ENCODE measurements at regions not wholly inside any gene's neighbourhood (a gene's known extent, or its start where the extent isn't known, plus 50 kb on each side); places are given as distances from the start of the nearest gene placed in this dataset.
A peak's percentile ranks its signal among the peaks of the same experiment; 100 is the strongest.

- H3K36me3 ChIP-seq (ENCODE audit: control insufficient read depth, insufficient read depth, low read length) = no peaks in the 10 kb centered on the region
- Mint-ChIP-seq H3K9me3 (peaks cover 0 to 1% (median 0%) of the 10 kb centered on the region in 7 donors), H3K4me3 (no peak overlapping the region), H3K36me3 (no peaks in the 10 kb centered on the region), H3K4me1 (peaks cover 0 to 2% (median 0%) of the 10 kb centered on the region in 4 donors), H3K27me3 (peaks cover 4% of the 10 kb centered on the region), H3K27ac (no peak overlapping the region)
- ATAC-seq (ENCODE audit: low read depth in 2 of 2) (no peak), DNase-seq (no peak)
- H3K4me3 ChIP-seq (ENCODE audit: low read depth, low read length) = no peak overlapping the region
- H3K9me3 ChIP-seq (ENCODE audit: control insufficient read depth in 2 of 2, low read length in 2 of 2) = no peaks in the 10 kb centered on the region
- no peaks in the 10 kb centered on the region for H3K4me1 ChIP-seq (ENCODE audit: control insufficient read depth, insufficient read depth, low read length, poor library complexity, severe bottlenecking)
- H3K27ac ChIP-seq (ENCODE audit: insufficient read depth, low read length, poor library complexity, severe bottlenecking) = no peak overlapping the region
- H3K27me3 ChIP-seq (ENCODE audit: control insufficient read depth, insufficient read depth, low read length) = no peaks in the 10 kb centered on the region
These were observed 178.8 kb downstream of the KTN1 start for GRCh38 chr14:55758796-55759195.

DNA sequence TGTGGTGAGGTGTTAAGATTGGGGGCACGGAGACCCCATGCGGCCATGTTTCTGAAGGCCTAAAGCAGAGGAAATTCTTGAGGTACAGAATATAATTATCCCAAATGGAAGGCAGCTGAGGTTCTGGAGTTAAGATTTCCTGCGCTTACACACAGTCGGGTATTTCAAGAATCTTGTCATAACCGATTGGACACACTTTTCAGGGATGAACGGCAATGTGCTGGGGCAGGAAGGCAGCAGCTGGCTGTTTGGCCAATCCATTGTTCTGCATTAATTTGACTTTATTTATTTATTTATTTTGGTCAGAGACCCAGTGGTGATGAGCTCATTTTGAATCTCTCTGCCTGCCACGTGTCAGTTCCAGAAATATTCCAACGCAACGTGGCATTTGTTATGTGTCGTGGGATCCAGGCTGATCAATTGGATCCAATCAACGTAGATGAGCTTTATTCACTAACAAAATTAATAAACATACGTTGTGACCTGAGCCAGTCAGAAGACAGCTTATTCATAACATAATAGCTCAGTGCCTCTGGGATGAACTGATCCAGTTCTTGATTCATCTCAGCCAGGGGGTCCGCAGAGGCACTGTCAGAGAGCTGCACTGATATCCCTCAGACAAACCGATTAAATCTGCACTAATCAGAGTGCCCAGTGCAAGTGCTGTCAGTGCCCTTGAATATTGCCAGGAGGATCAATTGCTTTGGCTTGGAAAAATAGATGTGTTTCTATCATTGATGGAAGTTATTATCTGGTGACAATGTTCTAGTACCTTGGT lies 181.0 kb downstream of the KTN1 start:
- Histone ChIP-seq H3K4me1 (ENCODE audit: control insufficient read depth, insufficient read depth, low read length, poor library complexity, severe bottlenecking) (no peaks in the 10 kb centered on the region), H3K27me3 (ENCODE audit: control insufficient read depth, insufficient read depth, low read length) (no peaks in the 10 kb centered on the region), H3K9me3 (ENCODE audit: control insufficient read depth in 2 of 2, low read length in 2 of 2) (no peaks in the 10 kb centered on the region), H3K27ac (ENCODE audit: insufficient read depth, low read length, poor library complexity, severe bottlenecking) (no peak overlapping the region), H3K36me3 (ENCODE audit: control insufficient read depth, insufficient read depth, low read length) (no peaks in the 10 kb centered on the region), H3K4me3 (ENCODE audit: low read depth, low read length) (no peak overlapping the region)
- H3K9me3 Mint-ChIP-seq = peaks cover 0 to 5% (median 0%) of the 10 kb centered on the region in 7 donors
- no peaks in the 10 kb centered on the region for H3K36me3 Mint-ChIP-seq
- no peak for DNase-seq
- no peak overlapping the region for H3K27ac Mint-ChIP-seq
- H3K4me1 Mint-ChIP-seq = peaks cover 0 to 2% (median 0%) of the 10 kb centered on the region in 4 donors
- no peak for ATAC-seq (ENCODE audit: low read depth in 2 of 2)
- H3K27me3 Mint-ChIP-seq = peaks cover 4% of the 10 kb centered on the region
- no peak overlapping the region for H3K4me3 Mint-ChIP-seq

- Histone ChIP-seq H3K27me3 (ENCODE audit: control insufficient read depth, insufficient read depth, low read length) (no peaks in the 10 kb centered on the region), H3K4me1 (ENCODE audit: control insufficient read depth, insufficient read depth, low read length, poor library complexity, severe bottlenecking) (no peaks in the 10 kb centered on the region), H3K9me3 (ENCODE audit: control insufficient read depth in 2 of 2, low read length in 2 of 2) (no peaks in the 10 kb centered on the region), H3K4me3 (ENCODE audit: low read depth, low read length) (no peak overlapping the region), H3K27ac (ENCODE audit: insufficient read depth, low read length, poor library complexity, severe bottlenecking) (no peak overlapping the region), H3K36me3 (ENCODE audit: control insufficient read depth, insufficient read depth, low read length) (no peaks in the 10 kb centered on the region)
- peaks cover 4% of the 10 kb centered on the region for H3K27me3 Mint-ChIP-seq
- no peak for DNase-seq
- no peak for ATAC-seq (ENCODE audit: low read depth in 2 of 2)
- H3K9me3 Mint-ChIP-seq = peaks cover 0 to 5% (median 0%) of the 10 kb centered on the region in 7 donors
- peaks cover 0 to 2% (median 0%) of the 10 kb centered on the region in 4 donors for H3K4me1 Mint-ChIP-seq
- no peak overlapping the region for H3K4me3 Mint-ChIP-seq
- no peak overlapping the region for H3K27ac Mint-ChIP-seq
- H3K36me3 Mint-ChIP-seq = no peaks in the 10 kb centered on the region
These were observed 181.6 kb downstream of the KTN1 start for GRCh38 chr14:55761651-55762050.

DNA sequence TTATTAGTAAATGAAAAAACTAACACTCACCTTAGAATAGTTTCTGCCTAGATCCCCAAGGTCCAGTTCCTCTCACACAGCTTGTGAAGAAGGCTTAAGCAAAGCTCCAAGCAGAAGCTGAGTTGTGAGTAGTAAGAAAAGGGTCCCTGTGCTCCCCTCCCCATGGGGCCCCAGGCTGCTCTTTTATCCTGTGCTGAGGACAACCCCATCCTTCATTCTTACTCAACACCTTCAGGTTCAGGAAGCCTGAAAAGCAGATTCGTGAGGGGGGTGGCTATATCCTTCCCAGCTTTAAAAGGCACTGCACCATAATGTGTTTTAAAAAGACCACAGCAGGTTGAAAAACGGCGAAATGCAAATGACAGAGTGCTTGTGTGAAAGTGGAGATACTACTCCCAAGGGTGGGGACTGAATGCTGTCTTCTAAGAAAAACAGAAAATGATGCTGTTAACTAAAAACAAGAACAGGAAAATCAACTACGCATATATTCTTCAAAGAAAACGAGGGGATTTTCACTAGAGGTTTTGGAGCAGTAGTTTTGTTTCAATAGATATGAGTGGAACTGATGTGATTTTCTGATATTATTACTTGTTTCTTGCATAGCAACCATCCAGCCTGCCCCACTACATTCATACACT lies 182.7 kb downstream of the KTN1 start:
- Mint-ChIP-seq H3K4me3 (peak overlapping the region in 1 of 4 donors; percentile 18), H3K4me1 (peaks cover 0 to 2% (median 0%) of the 10 kb centered on the region in 4 donors)
- peak in 1 of 3 donors; percentile 61 for DNase-seq

DNA sequence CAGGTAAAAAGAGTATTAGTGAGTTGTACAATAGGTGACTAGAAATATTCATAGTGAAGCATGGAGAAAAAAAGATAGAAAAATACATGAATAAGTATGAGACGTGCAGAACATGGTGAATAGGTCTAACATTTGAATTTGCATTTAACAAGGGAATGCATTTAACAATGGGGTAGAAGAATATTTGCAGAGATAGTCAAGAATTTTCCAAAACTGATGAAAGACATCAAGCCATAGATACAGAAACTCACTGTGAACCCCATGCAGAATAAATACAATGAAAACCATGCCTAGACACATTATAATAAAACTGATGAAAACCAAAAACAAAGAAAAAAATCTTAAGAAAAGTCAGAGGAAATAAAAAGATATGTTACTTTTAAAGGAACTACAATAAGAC lies 184.8 kb downstream of the KTN1 start:
- H3K27ac ChIP-seq (ENCODE audit: insufficient read depth, low read length, poor library complexity, severe bottlenecking) = no peak overlapping the region
- Mint-ChIP-seq H3K4me3 (no peak overlapping the region), H3K4me1 (peaks cover 0 to 2% (median 0%) of the 10 kb centered on the region in 4 donors), H3K27me3 (no peaks in the 10 kb centered on the region), H3K36me3 (no peaks in the 10 kb centered on the region), H3K27ac (no peak overlapping the region), H3K9me3 (peaks cover 0 to 5% (median 2%) of the 10 kb centered on the region in 7 donors)
- DNase-seq (no peak), ATAC-seq (ENCODE audit: low read depth in 2 of 2) (no peak)
- H3K4me3 ChIP-seq (ENCODE audit: low read depth, low read length) = no peak overlapping the region
- H3K9me3 ChIP-seq (ENCODE audit: control insufficient read depth in 2 of 2, low read length in 2 of 2) = no peaks in the 10 kb centered on the region
- no peaks in the 10 kb centered on the region for H3K4me1 ChIP-seq (ENCODE audit: control insufficient read depth, insufficient read depth, low read length, poor library complexity, severe bottlenecking)
- no peaks in the 10 kb centered on the region for H3K27me3 ChIP-seq (ENCODE audit: control insufficient read depth, insufficient read depth, low read length)
- H3K36me3 ChIP-seq (ENCODE audit: control insufficient read depth, insufficient read depth, low read length) = no peaks in the 10 kb centered on the region

More for the DNA sequence above, 182.7 kb downstream of the KTN1 start:
- no peaks in the 10 kb centered on the region for H3K4me1 ChIP-seq (ENCODE audit: control insufficient read depth, insufficient read depth, low read length, poor library complexity, severe bottlenecking)
- H3K9me3 Mint-ChIP-seq = peaks cover 0 to 5% (median 0%) of the 10 kb centered on the region in 7 donors
- H3K27ac ChIP-seq (ENCODE audit: insufficient read depth, low read length, poor library complexity, severe bottlenecking) = no peak overlapping the region
- H3K9me3 ChIP-seq (ENCODE audit: control insufficient read depth in 2 of 2, low read length in 2 of 2) = no peaks in the 10 kb centered on the region
- peaks cover 4% of the 10 kb centered on the region for H3K27me3 Mint-ChIP-seq
- no peaks in the 10 kb centered on the region for H3K36me3 Mint-ChIP-seq
- H3K36me3 ChIP-seq (ENCODE audit: control insufficient read depth, insufficient read depth, low read length) = no peaks in the 10 kb centered on the region
- H3K27me3 ChIP-seq (ENCODE audit: control insufficient read depth, insufficient read depth, low read length) = no peaks in the 10 kb centered on the region
- H3K4me3 ChIP-seq (ENCODE audit: low read depth, low read length) = no peak overlapping the region
- no peak for ATAC-seq (ENCODE audit: low read depth in 2 of 2)
- no peak overlapping the region for H3K27ac Mint-ChIP-seq

GRCh38 chr14:55766071-55766470 lies 186.1 kb downstream of the KTN1 start:
- Histone ChIP-seq H3K4me3 (ENCODE audit: low read depth, low read length) (no peak overlapping the region), H3K27ac (ENCODE audit: insufficient read depth, low read length, poor library complexity, severe bottlenecking) (no peak overlapping the region), H3K36me3 (ENCODE audit: control insufficient read depth, insufficient read depth, low read length) (no peaks in the 10 kb centered on the region), H3K27me3 (ENCODE audit: control insufficient read depth, insufficient read depth, low read length) (no peaks in the 10 kb centered on the region), H3K9me3 (ENCODE audit: control insufficient read depth in 2 of 2, low read length in 2 of 2) (no peaks in the 10 kb centered on the region), H3K4me1 (ENCODE audit: control insufficient read depth, insufficient read depth, low read length, poor library complexity, severe bottlenecking) (no peaks in the 10 kb centered on the region)
- H3K9me3 Mint-ChIP-seq = peaks cover 0 to 5% (median 2%) of the 10 kb centered on the region in 7 donors
- no peak overlapping the region for H3K27ac Mint-ChIP-seq
- H3K4me1 Mint-ChIP-seq = peaks cover 0 to 2% (median 0%) of the 10 kb centered on the region in 4 donors
- no peak overlapping the region for H3K4me3 Mint-ChIP-seq
- DNase-seq (no peak), ATAC-seq (ENCODE audit: low read depth in 2 of 2) (no peak)
- H3K36me3 Mint-ChIP-seq = no peaks in the 10 kb centered on the region
- no peaks in the 10 kb centered on the region for H3K27me3 Mint-ChIP-seq

GRCh38 chr14:55767286-55767685 lies 187.3 kb downstream of the KTN1 start:
- peaks cover 0 to 2% (median 0%) of the 10 kb centered on the region in 4 donors for H3K4me1 Mint-ChIP-seq

More at GRCh38 chr14:55767286-55767685, 187.3 kb downstream of the KTN1 start:
- Mint-ChIP-seq H3K4me3 (no peak overlapping the region), H3K36me3 (no peaks in the 10 kb centered on the region), H3K27ac (no peak overlapping the region), H3K27me3 (no peaks in the 10 kb centered on the region), H3K9me3 (peaks cover 0 to 5% (median 2%) of the 10 kb centered on the region in 7 donors)
- DNase-seq (no peak), ATAC-seq (ENCODE audit: low read depth in 2 of 2) (no peak)
- Histone ChIP-seq H3K27ac (ENCODE audit: insufficient read depth, low read length, poor library complexity, severe bottlenecking) (no peak overlapping the region), H3K36me3 (ENCODE audit: control insufficient read depth, insufficient read depth, low read length) (no peaks in the 10 kb centered on the region), H3K27me3 (ENCODE audit: control insufficient read depth, insufficient read depth, low read length) (peaks cover 2% of the 10 kb centered on the region), H3K4me3 (ENCODE audit: low read depth, low read length) (no peak overlapping the region), H3K9me3 (ENCODE audit: control insufficient read depth in 2 of 2, low read length in 2 of 2) (no peaks in the 10 kb centered on the region), H3K4me1 (ENCODE audit: control insufficient read depth, insufficient read depth, low read length, poor library complexity, severe bottlenecking) (no peaks in the 10 kb centered on the region)
